HG03108 (cell line): ENCODE measurements at regions not wholly inside any gene's neighbourhood (a gene's known extent, or its start where the extent isn't known, plus 50 kb on each side); places are given as distances from the start of the nearest gene placed in this dataset.
"Not testable (repeated sequence)": the region's sequence is repeated elsewhere in the genome, so short reads cannot be mapped to it uniquely, and the experiment has no call there.

ENCODE experiments used
- ATAC-seq: cut with Tn5 transposase; IDR thresholded peaks from one replicate; pipeline ENCODE4 v1.9.1; 2021; ENCODE audit warnings: moderate library complexity; ENCODE audit not compliant: unreplicated experiment

GRCh38 chr3:194939949-194940770 is 254.5 kb downstream of the FAM43A start:
- ATAC-seq: no peak

DNA sequence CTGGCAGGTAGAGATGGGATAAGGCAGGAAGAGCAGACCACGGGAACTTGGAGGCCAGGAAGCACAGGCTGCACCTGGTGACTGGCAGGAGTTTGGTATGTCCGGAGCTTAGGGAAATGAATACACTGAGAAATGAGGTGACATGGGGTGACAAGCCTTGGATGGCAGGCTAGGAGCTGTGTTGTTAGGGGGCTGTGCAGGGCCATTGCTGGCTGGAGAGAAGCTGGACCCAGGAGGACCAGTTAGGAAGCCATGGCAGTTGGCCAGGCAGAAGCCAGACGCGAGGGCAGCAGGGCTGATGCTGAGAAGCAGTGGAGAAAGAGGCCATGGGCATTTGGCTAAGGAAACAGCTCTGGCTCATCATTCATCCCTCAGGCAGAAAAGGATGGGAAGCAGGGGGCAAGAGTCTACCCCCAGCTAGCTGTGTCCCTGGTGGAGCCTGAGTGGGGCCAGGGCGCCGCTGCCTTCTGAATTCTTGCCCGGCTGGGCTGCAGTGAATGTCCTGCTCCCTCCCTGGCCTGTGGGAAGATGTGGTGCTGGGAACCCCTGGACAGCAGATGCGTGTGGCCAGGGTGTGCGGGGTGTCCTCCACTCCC is 255.8 kb downstream of the FAM43A start:
- ATAC-seq: no peak

GRCh38 chr3:194941956-194942511 is 256.4 kb downstream of the FAM43A start:
- no peak for ATAC-seq

DNA sequence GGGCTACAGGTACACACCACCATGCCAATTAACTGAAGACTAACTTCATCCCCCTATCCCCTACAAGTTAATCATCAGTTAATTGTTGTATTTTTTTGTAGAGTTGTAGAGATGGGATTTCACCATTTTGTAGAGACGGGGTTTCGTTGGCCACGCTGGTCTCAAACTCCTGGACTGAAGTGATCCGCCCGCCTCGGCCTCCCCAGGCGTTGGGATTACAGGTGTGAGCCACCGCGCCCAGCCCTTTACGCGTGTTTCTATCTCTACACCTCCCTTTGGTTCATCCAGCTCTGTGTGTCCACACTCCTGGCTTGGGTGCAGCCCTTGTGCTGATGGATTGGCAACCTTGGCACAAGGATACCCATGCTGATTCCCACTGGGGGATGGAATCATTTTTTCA is 258.8 kb downstream of the FAM43A start:
- no peak for ATAC-seq

DNA sequence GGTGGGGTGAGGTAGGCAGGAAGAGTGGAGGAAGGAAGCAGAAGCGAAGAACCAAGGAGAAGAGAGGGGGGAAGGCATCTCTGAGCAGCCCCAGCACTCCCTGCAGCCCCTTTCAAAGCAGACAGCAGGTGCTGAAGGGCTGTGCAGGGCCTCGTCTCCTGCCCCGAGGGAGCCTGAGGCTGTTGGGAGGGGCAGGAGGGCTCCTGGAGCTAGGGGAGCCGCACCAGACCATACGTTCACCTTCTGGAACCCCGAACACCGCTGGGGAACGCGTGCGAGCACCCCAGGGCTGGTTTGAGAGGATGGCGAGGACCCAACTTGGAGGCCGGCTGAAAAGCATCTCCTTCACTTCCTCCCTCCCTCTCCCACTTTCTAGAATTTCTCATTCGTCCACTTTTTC is 259.8 kb downstream of the FAM43A start:
- ATAC-seq: no peak

DNA sequence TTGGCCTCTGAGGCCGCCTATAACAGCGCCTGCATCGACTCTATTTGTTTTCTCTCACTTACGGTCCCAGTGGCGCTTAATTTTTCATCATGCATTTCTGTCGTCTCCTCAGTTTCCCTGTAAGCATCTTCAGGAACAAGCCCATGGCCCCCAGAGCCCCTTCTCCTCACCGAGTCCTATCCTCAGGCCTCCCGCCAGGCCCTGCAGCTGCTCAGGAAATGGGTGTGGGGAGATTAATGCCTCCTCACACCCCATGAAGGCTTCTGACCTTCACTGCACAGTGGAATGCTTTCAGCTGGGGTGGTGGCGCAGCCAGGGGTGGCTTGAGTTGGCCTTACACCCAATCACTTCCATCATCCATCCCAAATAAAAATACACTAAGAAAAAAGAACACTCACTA is 260.4 kb downstream of the FAM43A start:
- ATAC-seq: no peak

DNA sequence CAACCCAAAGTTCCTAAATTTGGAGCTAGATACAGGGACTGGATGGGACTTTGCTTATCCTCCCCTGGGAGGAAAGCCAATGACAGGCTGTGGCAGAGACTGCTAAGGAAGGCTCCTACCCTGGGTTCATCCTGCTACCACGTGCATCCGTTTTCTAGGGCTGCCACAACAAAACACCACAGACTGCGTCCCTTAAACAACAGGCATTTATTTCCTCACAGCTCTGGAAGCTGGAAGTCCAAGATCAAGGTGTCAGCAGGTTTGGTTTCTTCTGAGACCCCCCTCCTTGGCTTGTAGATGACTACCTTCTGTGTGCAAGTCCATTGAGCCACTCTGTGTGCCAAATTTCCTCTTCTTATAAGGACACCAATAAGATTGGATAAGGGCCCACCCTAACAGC is 263.9 kb downstream of the FAM43A start:
- no peak for ATAC-seq

DNA sequence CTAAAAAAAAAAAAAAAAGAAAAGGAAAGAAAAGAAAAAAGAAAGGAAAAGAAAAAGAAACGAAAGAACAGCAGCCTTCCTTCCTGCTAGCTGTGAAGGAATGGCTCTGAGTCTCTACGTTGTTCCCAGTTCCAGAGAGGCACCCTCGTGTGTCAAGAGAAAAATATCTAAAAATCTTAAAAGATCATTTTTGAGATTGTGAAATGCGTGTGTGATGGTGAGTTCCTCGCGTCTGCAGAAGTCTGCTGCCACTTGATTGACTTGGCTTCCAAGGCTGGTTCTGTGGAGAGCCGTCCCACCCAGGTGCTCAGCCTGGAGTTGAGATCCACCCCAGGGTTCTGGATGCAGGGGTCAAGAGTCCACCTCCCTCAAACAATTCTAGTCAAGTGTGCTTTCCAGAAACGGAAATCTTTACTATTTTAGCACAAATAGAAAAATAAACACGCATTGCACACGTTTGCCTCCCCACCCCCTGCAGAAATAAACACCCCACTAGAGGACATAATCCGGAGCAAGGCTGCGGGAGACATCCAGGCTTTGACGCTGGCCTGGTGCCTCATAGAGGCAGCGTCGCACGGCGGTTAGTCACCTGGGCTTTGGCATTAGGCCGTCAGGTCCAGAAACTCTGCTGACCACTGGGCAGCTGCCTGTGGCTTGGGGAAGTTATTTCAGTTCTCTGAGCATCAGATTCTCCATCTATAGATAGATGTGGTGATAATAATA is 265.4 kb downstream of the FAM43A start:
- no peak for ATAC-seq

DNA sequence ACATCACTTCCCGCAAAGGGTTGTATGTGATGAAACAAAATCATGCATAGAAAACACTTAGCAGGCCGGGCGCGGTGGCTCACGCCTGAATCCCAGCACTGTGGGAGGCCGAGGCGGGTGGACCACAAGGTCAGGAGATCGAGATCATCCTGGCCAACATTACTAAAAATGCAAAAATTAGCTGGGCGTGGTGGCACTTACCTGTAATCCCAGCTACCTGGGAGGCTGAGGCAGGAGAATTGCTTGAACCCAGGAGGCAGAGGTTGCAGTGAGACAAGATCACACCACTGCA is 265.9 kb downstream of the FAM43A start:
- ATAC-seq: not testable (repeated sequence)

DNA sequence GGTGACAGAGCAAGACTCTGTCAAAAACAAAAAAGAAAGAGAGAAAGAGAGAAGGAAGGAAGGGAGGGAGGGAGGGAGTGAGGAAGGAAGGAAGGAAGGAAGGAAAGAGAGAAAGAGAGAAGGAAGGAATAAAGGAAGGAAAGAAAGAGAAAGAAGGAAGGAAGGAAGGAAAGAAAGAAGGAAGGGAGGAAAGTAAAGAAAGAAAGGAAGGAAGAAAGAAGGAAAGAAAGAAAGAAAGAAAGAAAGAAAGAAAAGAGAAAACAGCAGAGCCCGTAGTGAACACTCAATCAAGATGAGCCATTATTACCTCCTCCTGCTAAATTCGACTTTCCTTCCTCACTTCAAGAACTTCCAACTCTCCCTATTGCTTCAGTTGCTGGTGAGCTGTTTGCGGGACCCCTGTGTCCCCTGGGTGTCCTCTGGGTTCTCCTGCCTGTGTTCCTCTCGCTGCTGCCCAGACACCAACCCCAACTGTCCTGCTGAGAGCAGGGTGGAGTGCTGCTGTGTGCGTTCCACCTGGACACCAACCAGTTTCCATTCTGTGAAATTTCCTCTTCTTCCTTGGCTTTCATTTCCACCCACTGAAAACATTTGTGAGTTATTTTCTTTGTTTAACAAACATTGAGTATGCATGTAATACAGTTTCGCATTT is 266.4 kb downstream of the FAM43A start:
- no peak for ATAC-seq

GRCh38 chr3:194952841-194953241 is 267.2 kb downstream of the FAM43A start:
- ATAC-seq: no peak

- no peak for ATAC-seq
These were observed 267.6 kb downstream of the FAM43A start for GRCh38 chr3:194953291-194953690.

- ATAC-seq: no peak
These were observed 269.9 kb downstream of the FAM43A start for GRCh38 chr3:194955546-194955945.

DNA sequence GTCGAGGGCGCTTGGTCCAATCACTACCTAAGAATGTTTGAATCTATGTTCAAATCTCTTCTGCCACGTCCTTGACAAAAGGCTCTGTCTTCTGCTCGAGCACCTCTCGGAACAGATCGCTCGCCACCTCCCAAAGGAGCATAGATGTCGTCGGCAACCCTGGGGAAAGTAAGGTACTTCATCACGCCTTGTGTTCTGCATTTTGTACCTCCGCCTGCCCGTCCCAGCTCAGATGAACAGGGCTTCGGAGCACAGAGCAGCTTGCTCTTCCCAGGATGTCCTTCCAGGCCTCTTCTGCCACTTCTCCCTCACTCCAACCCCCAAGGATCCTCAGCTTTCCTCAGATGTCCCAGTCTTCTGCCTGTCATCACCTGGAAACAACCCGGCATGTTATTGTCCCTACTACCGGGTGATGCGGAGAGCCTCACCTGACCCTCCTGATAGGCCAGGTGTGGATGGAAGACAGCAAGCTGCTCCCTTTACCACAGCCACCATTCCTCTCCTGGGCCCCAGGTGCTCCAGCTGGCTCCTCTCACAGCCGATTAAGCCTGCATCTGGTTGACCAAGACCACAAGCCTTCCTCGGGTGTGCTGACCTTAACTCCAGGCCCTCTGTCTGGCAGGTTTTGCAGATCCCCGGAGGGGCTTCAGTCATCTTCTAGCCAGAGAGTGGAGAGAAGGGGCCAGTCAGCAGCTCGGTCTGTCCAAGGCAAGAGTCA is 270.5 kb downstream of the FAM43A start:
- ATAC-seq: no peak

DNA sequence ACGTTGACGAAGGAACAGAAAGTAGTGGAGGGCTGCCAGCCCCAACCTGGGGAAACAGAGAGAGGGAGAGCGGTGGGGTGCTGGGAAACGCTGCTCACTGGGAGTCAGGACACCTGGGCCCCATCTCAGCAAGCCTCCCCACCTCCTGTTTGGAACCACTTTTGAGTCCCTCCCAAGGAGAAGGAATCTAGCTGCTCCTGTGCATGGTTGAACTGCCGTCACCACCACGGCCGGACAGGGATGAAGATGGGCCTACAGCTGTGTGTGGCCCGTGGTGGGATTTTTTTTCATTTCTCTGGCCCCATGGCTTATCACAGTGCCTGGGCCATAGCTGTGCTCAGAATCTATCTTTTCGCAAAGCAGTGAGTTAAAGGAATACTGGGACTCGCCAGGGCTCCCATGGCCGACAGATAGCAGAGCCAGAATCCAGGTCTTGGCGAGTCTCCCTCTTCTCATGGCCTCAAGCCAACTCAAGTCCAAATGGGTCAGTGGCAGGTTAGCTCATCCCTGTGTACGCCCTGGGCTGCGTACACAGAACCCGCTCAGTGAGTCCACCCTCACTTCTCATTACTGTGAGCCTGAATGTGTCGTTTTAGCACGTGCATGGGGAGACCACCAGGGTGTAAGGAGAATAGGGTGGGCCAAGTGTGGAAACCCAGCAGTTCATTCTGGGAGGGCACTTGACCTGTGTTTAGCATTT is 271.2 kb downstream of the FAM43A start:
- no peak for ATAC-seq

GRCh38 chr3:194957743-194958240 is 272.1 kb downstream of the FAM43A start:
- no peak for ATAC-seq

DNA sequence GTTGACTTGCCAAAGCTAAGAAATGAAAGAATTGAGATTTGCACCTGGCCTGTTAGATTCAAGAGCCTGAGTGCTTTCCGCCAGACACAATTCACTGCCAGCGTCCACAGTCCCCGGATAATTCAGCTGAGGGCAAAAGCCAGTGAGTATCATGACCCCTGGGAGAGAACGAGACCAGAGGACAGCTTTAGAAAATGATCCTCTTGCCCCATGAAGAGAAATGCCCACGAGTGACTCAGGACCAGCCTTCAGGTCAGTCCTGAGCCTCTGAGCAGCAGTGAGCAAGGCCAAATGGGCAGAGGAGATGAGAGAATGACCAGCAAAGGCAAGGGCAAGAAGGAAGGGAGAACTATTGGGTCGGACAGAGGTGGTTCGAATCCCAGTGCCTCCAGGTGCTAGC is 273.5 kb downstream of the FAM43A start:
- no peak for ATAC-seq

DNA sequence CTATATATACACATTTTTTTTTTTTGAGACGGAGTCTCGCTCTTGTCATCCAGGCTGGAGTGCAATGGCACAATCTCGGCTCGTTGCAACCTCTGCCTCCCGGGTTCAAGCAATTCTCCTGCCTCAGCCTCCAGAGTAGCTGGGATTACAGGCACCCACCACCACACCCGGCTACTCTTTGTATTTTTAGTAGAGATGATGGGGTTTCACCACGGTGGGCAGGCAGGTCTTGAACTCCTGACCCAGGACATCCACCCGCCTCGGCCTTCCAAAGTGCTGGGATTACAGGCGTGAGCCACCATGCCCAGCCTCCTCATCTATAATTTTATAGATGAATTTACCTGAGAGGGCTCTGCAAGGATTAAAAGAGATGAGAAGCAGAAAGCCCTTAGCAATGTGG is 274.0 kb downstream of the FAM43A start:
- ATAC-seq: not testable (repeated sequence)

DNA sequence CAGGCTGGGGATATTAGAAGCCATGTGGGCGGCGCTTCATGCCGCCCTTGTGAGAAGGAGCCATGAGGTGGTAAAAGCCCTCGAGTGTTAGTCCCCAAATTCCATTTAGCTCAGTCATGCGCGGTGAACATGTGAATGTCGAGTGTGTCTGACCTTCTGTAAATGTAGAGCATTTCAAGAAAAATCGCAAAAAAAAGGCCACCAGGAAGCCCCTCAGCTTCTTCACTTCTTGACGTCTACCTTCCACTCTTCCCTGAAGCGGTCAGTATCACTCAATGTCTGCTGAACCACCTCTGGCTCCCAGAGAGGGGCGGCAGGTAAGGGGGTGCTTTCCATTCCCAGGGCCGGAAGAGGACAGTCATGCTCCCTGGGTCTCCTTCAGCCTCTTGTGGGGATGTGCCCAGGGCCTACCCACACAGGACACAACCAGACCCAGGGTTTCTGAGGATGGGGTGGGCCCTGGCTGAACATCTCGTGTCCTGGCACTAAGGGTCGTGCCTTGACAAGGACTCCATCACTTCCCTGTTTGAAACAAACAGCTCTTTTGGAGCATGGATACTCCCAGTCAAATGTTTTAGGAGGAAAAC is 274.9 kb downstream of the FAM43A start:
- no peak for ATAC-seq

GRCh38 chr3:194961149-194961548 is 275.5 kb downstream of the FAM43A start:
- ATAC-seq: no peak
